ENCODE measurements at regions not wholly inside any gene's neighbourhood (a gene's known extent, or its start where the extent isn't known, plus 50 kb on each side); places are given as distances from the start of the nearest gene placed in this dataset.

- TF ChIP-seq, protein P1, sequence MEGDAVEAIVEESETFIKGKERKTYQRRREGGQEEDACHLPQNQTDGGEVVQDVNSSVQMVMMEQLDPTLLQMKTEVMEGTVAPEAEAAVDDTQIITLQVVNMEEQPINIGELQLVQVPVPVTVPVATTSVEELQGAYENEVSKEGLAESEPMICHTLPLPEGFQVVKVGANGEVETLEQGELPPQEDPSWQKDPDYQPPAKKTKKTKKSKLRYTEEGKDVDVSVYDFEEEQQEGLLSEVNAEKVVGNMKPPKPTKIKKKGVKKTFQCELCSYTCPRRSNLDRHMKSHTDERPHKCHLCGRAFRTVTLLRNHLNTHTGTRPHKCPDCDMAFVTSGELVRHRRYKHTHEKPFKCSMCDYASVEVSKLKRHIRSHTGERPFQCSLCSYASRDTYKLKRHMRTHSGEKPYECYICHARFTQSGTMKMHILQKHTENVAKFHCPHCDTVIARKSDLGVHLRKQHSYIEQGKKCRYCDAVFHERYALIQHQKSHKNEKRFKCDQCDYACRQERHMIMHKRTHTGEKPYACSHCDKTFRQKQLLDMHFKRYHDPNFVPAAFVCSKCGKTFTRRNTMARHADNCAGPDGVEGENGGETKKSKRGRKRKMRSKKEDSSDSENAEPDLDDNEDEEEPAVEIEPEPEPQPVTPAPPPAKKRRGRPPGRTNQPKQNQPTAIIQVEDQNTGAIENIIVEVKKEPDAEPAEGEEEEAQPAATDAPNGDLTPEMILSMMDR (IDR thresholded peaks at IDR 0.05): no peak
- DNase-seq: no peak
- Histone ChIP-seq H3K27ac (no peak overlapping the region), H3K36me3 (no peaks in the 10 kb centered on the region), H3K4me1 (no peaks in the 10 kb centered on the region), H3K27me3 (no peaks in the 10 kb centered on the region), H3K9me3 (peaks cover 4% of the 10 kb centered on the region), H3K9ac (ENCODE audit: low read depth in 2 of 2, low read length in 2 of 2) (no peak overlapping the region), H3K4me3 (no peak overlapping the region)
- intact Hi-C loops (cut with DNase I): no loop called here
These were observed 55.4 kb upstream of the INHBA start for GRCh38 chr7:41758321-41758720.

DNA sequence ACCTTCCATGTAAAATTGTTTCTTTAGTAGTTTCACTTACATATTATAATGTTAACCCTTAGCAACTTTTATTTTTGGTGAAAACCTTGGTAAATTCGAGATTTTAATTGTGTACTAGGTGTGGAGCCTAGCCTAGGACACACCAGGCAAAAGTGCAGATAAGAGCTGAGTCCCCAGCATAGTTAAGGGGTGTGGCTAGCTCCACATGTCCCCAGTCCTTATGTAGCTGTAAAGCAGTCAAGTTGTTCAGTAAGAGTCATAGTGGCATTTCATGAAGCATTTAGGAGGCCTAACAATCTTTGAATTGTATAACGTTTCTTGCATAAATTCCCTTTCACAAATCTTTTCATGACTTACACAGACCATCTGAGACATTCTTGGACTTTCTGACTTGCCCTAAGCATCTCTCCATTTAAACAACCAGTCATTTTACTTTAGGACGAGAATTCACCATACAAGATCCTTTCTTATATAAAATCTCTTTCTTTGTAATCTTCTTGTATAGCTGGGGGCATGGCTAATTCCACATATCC lies 53.8 kb upstream of the INHBA start:
- H3K4me3 ChIP-seq: no peak overlapping the region
- TF ChIP-seq, protein P1 (IDR thresholded peaks at IDR 0.05): no peak
- no peak overlapping the region for H3K27ac ChIP-seq
- H3K9ac ChIP-seq (ENCODE audit: low read depth in 2 of 2, low read length in 2 of 2): no peak overlapping the region
- no peaks in the 10 kb centered on the region for H3K4me1 ChIP-seq
- H3K36me3 ChIP-seq: no peaks in the 10 kb centered on the region
- peaks cover 4% of the 10 kb centered on the region for H3K9me3 ChIP-seq
- DNase-seq: no peak
- intact Hi-C loops (cut with DNase I): no loop called here
- H3K27me3 ChIP-seq: no peaks in the 10 kb centered on the region

DNA sequence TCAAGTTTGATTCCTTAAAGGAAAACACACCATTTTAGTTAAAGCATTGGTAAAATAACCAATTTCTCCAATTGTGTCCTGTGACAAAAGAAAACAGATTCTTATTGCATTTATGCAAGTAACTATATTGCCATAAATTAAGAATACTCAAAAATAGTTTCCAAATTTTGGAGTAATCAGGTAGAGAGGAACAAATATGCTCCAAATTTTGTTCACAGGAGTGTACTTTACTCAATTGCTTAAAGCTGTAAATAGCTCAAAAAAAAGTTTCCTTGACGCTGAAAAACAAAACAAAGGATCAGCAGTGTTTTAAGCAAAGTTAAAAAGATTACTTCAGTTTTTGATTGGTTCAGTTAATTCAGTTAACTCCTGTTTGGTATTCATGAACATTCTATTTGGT lies 52.2 kb upstream of the INHBA start:
- H3K4me1 ChIP-seq: no peaks in the 10 kb centered on the region
- TF ChIP-seq, protein P1 (IDR thresholded peaks at IDR 0.05): no peak
- intact Hi-C loops (cut with DNase I): no loop called here
- H3K9ac ChIP-seq (ENCODE audit: low read depth in 2 of 2, low read length in 2 of 2): no peak overlapping the region
- H3K36me3 ChIP-seq: no peaks in the 10 kb centered on the region
- DNase-seq: no peak
- H3K9me3 ChIP-seq: peaks cover 4% of the 10 kb centered on the region
- H3K4me3 ChIP-seq: no peak overlapping the region
- H3K27me3 ChIP-seq: no peaks in the 10 kb centered on the region
- H3K27ac ChIP-seq: no peak overlapping the region

- TF ChIP-seq, protein P1 (IDR thresholded peaks at IDR 0.05): no peak
- H3K9me3 ChIP-seq: peaks cover 4% of the 10 kb centered on the region
- H3K4me1 ChIP-seq: no peaks in the 10 kb centered on the region
- no peak overlapping the region for H3K4me3 ChIP-seq
- H3K27ac ChIP-seq: no peak overlapping the region
- DNase-seq: no peak
- no peaks in the 10 kb centered on the region for H3K27me3 ChIP-seq
- H3K36me3 ChIP-seq: no peaks in the 10 kb centered on the region
- intact Hi-C loops (cut with DNase I): no loop called here
- no peak overlapping the region for H3K9ac ChIP-seq (ENCODE audit: low read depth in 2 of 2, low read length in 2 of 2)
These were observed 51.2 kb upstream of the INHBA start for GRCh38 chr7:41754046-41754445.
